OCI-LY7 (cell line): ENCODE measurements at regions not wholly inside any gene's neighbourhood (a gene's known extent, or its start where the extent isn't known, plus 50 kb on each side); places are given as distances from the start of the nearest gene placed in this dataset.

Experiments used
- BruUV-seq: library from RNA; stranded (reverse); fragments of 400-500 nt; replicated peaks from 2 replicates; lab custom pipeline; 2021; lab: Mats Ljungman, UMichigan
- CTCF ChIA-PET: fragments of 300-600 bp; sonication (Branson Sonifier 250); formaldehyde crosslinking; loops from one replicate; lab custom pipeline; 2022; ENCODE audit warnings: antibody characterized with exemption; ENCODE audit not compliant: unreplicated experiment; lab: Charles Lee
- POLR2A ChIA-PET: fragments of 300-600 bp; sonication (Branson Sonifier 250); formaldehyde crosslinking; loops from one replicate; lab custom pipeline; 2022; ENCODE audit warnings: antibody characterized with exemption; lab: Charles Lee
- DNase-seq: peaks from one replicate; pipeline ENCODE4 v3.0.0-alpha.2; 2015; ENCODE audit warnings: low spot score
- H2AFZ ChIP-seq: fragments of 200-600 bp; sonication (generic), shearing (Covaris generic); 2 replicates; pipeline ENCODE4 v1.6.1; 2014; ENCODE audit warnings: mild to moderate bottlenecking, antibody characterized with exemption, low read length, moderate library complexity
- H3K27ac ChIP-seq: fragments of 200-600 bp; sonication (generic); 2 replicates; pipeline ENCODE4 v1.5.1; 2014; ENCODE audit warnings: mixed run types, low read depth, mild to moderate bottlenecking, moderate library complexity, low read length, inconsistent platforms; ENCODE audit not compliant: poor library complexity, severe bottlenecking
- H3K36me3 ChIP-seq: fragments of 200-600 bp; sonication (generic); 2 replicates; pipeline ENCODE4 v1.6.1; 2014; ENCODE audit warnings: mild to moderate bottlenecking, antibody characterized with exemption, low read length, moderate library complexity, mixed read lengths; ENCODE audit not compliant: insufficient read depth
- H3K4me1 ChIP-seq: fragments of 200-600 bp; sonication (generic); 2 replicates; pipeline ENCODE4 v1.5.1; 2014; ENCODE audit warnings: mild to moderate bottlenecking, low read length; ENCODE audit not compliant: insufficient read depth, poor library complexity, severe bottlenecking
- H3K4me2 ChIP-seq: fragments of 200-600 bp; sonication (generic); 2 replicates; pipeline ENCODE4 v1.6.1; 2014; ENCODE audit warnings: mild to moderate bottlenecking, low read length
- H3K4me3 ChIP-seq: fragments of 200-600 bp; sonication (generic); 2 replicates; pipeline ENCODE4 v1.5.1; 2014; ENCODE audit warnings: mild to moderate bottlenecking, low read depth, low read length; ENCODE audit not compliant: poor library complexity, severe bottlenecking
- H3K79me2 ChIP-seq: fragments of 200-600 bp; sonication (generic); 2 replicates; pipeline ENCODE4 v1.6.1; 2016; ENCODE audit warnings: low read depth, mild to moderate bottlenecking, low read length, moderate library complexity, mixed read lengths; ENCODE audit not compliant: insufficient read depth
- H3K9me2 ChIP-seq: fragments of 200-600 bp; sonication (generic); 2 replicates; pipeline ENCODE4 v1.6.1; 2016; ENCODE audit warnings: mild to moderate bottlenecking, low read length, mixed read lengths; ENCODE audit not compliant: insufficient read depth
- H3K9me3 ChIP-seq: fragments of 200-600 bp; sonication (generic); 2 replicates; pipeline ENCODE4 v1.6.1; 2014; ENCODE audit warnings: mild to moderate bottlenecking, mixed run types, low read length, mixed read lengths
- H4K20me1 ChIP-seq: fragments of 200-600 bp; sonication (generic); 2 replicates; pipeline ENCODE4 v1.6.1; 2014; ENCODE audit warnings: mild to moderate bottlenecking, antibody characterized with exemption, low read length, moderate library complexity, mixed read lengths; ENCODE audit not compliant: insufficient read depth
- EZH2phosphoT487 ChIP-seq: fragments of 200-600 bp; sonication (generic); IDR thresholded peaks from 2 replicates; pipeline ENCODE4 v1.6.1; 2018; ENCODE audit warnings: low read depth, borderline replicate concordance, mild to moderate bottlenecking, mixed run types, antibody characterized with exemption, low read length, moderate library complexity, mixed read lengths
- intact Hi-C: fragments of 100-400 bp; cut with micrococcal nuclease; formaldehyde crosslinking; loops from one replicate; pipeline ENCODE4 v1.10.0; 2022; ENCODE audit not compliant: unreplicated experiment
- TF ChIP-seq, protein P1 (sequence below): fragments of 200-600 bp; sonication (generic); conservative IDR thresholded peaks from 2 replicates; pipeline ENCODE4 v1.5.1; 2014; ENCODE audit warnings: mild to moderate bottlenecking, antibody characterized with exemption, low read length, moderate library complexity, mixed read lengths

DNA sequence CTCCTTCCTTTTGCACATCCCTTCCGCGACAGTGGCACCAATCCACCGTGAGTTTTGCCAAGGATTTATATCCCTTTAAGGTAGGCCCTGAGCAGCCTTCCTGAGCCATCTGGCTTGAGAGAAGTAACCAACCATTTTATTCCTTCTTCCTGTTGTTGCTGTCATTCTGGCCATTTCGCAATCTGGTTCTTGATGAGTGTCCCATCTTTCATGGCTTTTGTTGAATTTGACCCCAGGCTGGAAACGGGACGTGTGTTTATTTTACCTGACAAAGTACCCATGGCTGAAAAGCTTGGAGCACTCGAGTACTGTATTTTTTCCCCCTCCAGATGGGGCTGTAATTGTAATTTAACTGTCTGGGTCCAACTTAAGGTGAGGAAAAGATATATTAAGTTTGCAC, 173.4 kb downstream of the WNT5A start:
- Histone ChIP-seq H3K4me2 (no peak overlapping the region), H3K9me2 (no peaks in the 10 kb centered on the region), H2AFZ (no peak overlapping the region), H3K27ac (no peak overlapping the region), H3K9me3 (no peaks in the 10 kb centered on the region), H3K36me3 (no peaks in the 10 kb centered on the region), H3K79me2 (no peaks in the 10 kb centered on the region), H4K20me1 (no peaks in the 10 kb centered on the region), H3K4me1 (no peaks in the 10 kb centered on the region), H3K4me3 (no peak overlapping the region)
- ChIA-PET POLR2A (interaction anchor here (1.0 to 1.3 kb wide), 2 partner anchors 13 to 41 kb away, joined by 3 read pairs; no protein-coding TSS in a partner anchor), CTCF (no interaction called here)
- intact Hi-C loops, result no loop called here
- DNase-seq, result no peak
- no TSS peak for BruUV-seq
- TF ChIP-seq EZH2phosphoT487, result no peak
- TF ChIP-seq, protein P1, sequence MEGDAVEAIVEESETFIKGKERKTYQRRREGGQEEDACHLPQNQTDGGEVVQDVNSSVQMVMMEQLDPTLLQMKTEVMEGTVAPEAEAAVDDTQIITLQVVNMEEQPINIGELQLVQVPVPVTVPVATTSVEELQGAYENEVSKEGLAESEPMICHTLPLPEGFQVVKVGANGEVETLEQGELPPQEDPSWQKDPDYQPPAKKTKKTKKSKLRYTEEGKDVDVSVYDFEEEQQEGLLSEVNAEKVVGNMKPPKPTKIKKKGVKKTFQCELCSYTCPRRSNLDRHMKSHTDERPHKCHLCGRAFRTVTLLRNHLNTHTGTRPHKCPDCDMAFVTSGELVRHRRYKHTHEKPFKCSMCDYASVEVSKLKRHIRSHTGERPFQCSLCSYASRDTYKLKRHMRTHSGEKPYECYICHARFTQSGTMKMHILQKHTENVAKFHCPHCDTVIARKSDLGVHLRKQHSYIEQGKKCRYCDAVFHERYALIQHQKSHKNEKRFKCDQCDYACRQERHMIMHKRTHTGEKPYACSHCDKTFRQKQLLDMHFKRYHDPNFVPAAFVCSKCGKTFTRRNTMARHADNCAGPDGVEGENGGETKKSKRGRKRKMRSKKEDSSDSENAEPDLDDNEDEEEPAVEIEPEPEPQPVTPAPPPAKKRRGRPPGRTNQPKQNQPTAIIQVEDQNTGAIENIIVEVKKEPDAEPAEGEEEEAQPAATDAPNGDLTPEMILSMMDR, result no peak

DNA sequence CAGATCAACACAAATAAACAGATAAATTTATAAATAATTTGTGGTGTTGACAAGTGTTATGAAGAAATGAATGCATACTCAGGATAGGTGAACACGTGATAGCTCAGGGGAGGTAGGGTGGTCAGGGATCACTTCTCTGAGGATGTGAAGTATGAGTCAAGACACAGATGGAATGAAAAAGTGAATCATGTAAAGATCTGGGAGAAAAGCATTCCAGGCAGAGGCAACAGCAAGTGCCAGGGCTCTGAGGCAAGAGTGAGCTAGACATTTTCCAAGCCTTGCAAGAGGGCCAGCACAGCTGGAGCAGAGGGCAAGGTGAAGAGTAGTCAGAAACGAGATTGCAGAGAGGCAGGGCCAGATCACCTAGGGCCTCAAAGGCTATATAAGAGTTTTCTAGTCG, 177.8 kb downstream of the WNT5A start:
- Histone ChIP-seq H3K79me2 (no peaks in the 10 kb centered on the region), H3K4me3 (no peak overlapping the region), H3K9me3 (no peaks in the 10 kb centered on the region), H4K20me1 (no peaks in the 10 kb centered on the region), H3K4me1 (no peaks in the 10 kb centered on the region), H3K27ac (no peak overlapping the region), H3K4me2 (no peak overlapping the region), H3K36me3 (no peaks in the 10 kb centered on the region), H3K9me2 (no peaks in the 10 kb centered on the region), H2AFZ (no peak overlapping the region)
- BruUV-seq, result no TSS peak
- POLR2A ChIA-PET, result interaction anchor here (0.9 kb wide), 1 partner anchor 29 kb away, joined by 3 read pairs; no protein-coding TSS in a partner anchor
- CTCF ChIA-PET, result no interaction called here
- intact Hi-C loops, result no loop called here
- no peak for DNase-seq
- no peak for TF ChIP-seq EZH2phosphoT487
- TF ChIP-seq, protein P1, result no peak

DNA sequence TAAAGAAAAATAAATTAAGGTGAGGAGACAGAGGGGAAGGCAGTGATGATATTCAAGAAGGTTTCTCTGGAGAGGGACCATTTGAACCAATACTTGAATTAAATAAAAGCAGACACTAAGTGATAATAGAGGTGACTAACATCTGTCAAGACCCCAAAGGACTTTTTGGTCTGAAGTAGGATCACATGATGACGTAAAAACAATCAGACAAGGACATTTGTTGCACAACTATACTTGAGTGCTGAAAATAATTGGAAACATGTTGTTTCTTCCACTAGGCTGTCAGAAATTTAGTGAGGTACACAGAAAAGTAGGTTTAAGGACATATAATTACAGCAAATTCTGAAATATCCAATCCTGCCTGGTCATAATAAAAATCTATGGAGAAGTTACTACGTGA, 179.5 kb downstream of the WNT5A start:
- Histone ChIP-seq H4K20me1 (no peaks in the 10 kb centered on the region), H2AFZ (no peak overlapping the region), H3K4me2 (no peak overlapping the region), H3K4me3 (no peak overlapping the region), H3K9me3 (no peaks in the 10 kb centered on the region), H3K36me3 (no peaks in the 10 kb centered on the region), H3K27ac (no peak overlapping the region), H3K9me2 (no peaks in the 10 kb centered on the region), H3K4me1 (no peaks in the 10 kb centered on the region), H3K79me2 (no peaks in the 10 kb centered on the region)
- CTCF ChIA-PET, result no interaction called here
- DNase-seq, result no peak
- no TSS peak for BruUV-seq
- intact Hi-C loops, result no loop called here
- POLR2A ChIA-PET, result no interaction called here
- TF ChIP-seq, protein P1, result no peak
- no peak for TF ChIP-seq EZH2phosphoT487
